ENCODE measurements at regions not wholly inside any gene's neighbourhood (a gene's known extent, or its start where the extent isn't known, plus 50 kb on each side); places are given as distances from the start of the nearest gene placed in this dataset.
"Not testable (repeated sequence)": the region's sequence is repeated elsewhere in the genome, so short reads cannot be mapped to it uniquely, and the experiment has no call there.

DNA sequence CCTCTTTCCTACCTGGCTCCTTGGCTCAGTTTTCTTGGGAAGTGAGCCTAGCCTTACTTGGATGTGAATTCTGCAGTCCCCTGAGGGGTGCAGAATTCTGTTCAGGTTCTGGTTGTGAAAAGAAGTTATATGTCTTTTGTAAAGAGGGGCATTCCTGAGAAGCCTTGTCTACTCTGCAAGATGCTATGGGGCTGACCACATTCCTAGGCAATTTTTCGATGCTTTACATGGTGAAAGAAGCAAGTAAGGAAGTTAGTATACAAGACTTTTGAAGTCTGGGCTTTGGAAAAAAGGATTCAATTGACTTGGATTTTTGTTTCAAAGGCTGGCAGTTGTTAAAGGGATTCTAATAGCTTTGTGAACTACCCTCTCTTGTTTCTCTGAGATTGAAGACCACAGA, 167.9 kb upstream of the STMND1 start:
- Mint-ChIP-seq H3K9me3 (peaks cover 7% of the 10 kb centered on the region), H3K27me3 (peaks cover 7% of the 10 kb centered on the region), H3K4me3 (no peak overlapping the region), H3K4me1 (no peaks in the 10 kb centered on the region), H3K36me3 (no peaks in the 10 kb centered on the region), H3K27ac (no peak overlapping the region)
- no peak for ATAC-seq (ENCODE audit: low read depth)
- DNase-seq (ENCODE audit: low spot score in 2 of 2), result no peak

DNA sequence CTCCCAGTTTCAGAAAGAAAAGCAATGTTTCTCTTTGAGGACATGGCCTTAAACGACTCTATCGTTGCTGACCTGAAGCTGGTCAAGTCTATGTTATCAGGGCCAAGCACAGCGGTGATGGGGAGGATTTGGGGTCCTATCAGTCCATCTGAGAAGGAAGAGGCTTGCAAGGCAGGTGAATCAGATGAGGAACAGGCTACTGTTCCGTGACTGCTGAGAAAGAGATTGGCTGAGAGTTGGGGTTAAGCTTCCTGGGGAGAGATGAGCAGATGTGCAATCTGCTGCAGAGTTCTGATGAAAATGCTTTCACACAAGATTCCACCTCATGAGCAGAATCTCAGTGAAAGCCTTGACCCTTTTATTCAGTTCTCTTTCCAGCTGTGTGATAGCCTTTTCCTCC, 168.3 kb upstream of the STMND1 start:
- H3K27me3 Mint-ChIP-seq, result peaks cover 7% of the 10 kb centered on the region
- ATAC-seq (ENCODE audit: low read depth), result no peak
- H3K36me3 Mint-ChIP-seq, result no peaks in the 10 kb centered on the region
- no peak for DNase-seq (ENCODE audit: low spot score in 2 of 2)
- no peaks in the 10 kb centered on the region for H3K4me1 Mint-ChIP-seq
- peaks cover 7% of the 10 kb centered on the region for H3K9me3 Mint-ChIP-seq
- no peak overlapping the region for H3K27ac Mint-ChIP-seq
- H3K4me3 Mint-ChIP-seq, result no peak overlapping the region

DNA sequence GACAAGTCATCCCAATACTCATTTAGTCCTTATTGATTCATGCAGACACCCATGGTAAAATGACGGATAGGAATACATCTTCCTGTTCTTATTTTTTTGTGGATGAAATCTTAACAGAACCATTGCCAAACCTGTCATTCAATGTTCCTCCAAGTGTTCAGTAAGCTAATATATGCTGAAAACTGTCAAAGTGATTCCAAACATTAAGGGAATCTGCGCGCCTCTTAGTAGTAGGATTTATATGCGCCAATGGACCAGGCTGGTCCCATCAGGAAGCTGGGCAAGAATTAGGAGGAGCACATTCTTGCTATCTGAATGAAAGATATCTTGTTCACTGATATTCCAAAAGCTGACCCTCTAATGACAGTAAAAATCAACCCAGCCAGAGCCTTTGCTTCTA, 168.9 kb upstream of the STMND1 start:
- H3K36me3 Mint-ChIP-seq, result no peaks in the 10 kb centered on the region

DNA sequence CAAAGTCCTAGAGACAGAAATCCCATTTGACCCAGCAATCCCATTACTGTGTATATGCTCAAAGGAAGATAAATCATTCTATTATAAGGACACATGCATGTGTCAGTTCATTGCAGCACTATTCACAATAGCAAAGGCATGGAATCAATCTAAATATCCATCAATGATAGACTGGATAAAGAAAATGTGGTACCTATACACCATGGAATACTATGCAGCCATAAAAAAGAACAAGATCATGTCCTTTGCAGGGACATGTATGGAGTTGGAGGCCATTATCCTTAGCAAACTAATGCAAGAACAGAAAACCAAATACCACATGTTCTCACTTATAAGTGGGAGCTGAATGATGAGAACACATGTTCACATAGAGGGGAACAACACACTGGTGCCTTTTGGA, 169.8 kb upstream of the ATXN1 start:
- not testable (repeated sequence) for H3K4me1 Mint-ChIP-seq; H3K27ac Mint-ChIP-seq; ATAC-seq (ENCODE audit: low read depth); DNase-seq (ENCODE audit: low spot score in 2 of 2); H3K27me3 Mint-ChIP-seq; H3K9me3 Mint-ChIP-seq; H3K36me3 Mint-ChIP-seq; H3K4me3 Mint-ChIP-seq

More for the DNA sequence above, 168.9 kb upstream of the STMND1 start:
- H3K4me1 Mint-ChIP-seq, result no peaks in the 10 kb centered on the region
- ATAC-seq (ENCODE audit: low read depth) (no peak), DNase-seq (ENCODE audit: low spot score in 2 of 2) (no peak)
- peaks cover 7% of the 10 kb centered on the region for H3K27me3 Mint-ChIP-seq
- H3K4me3 Mint-ChIP-seq, result no peak overlapping the region
- H3K27ac Mint-ChIP-seq, result no peak overlapping the region
- H3K9me3 Mint-ChIP-seq, result peaks cover 7% of the 10 kb centered on the region

DNA sequence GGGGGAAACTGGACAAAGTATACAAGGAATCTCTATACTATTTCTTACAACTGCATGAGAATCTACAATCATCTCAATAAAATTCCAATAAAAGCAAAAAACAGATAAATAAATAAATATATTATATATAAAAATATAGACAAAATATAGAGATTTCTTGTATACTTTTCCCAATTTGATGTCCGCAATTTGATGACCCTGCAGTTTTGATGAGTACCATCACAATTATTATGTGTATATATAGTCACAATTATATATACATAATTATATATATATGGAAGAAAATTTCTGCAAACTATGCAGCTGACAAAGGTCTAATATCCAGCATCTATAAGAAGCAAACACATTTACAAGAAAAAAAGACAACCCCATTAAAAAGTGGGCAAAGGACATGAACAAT, 169.2 kb upstream of the ATXN1 start:
- Mint-ChIP-seq H3K4me1 (no peaks in the 10 kb centered on the region), H3K9me3 (peaks cover 7% of the 10 kb centered on the region), H3K4me3 (no peak overlapping the region), H3K27ac (no peak overlapping the region), H3K36me3 (no peaks in the 10 kb centered on the region), H3K27me3 (peaks cover 12% of the 10 kb centered on the region)
- ATAC-seq (ENCODE audit: low read depth) (no peak), DNase-seq (ENCODE audit: low spot score in 2 of 2) (no peak)

DNA sequence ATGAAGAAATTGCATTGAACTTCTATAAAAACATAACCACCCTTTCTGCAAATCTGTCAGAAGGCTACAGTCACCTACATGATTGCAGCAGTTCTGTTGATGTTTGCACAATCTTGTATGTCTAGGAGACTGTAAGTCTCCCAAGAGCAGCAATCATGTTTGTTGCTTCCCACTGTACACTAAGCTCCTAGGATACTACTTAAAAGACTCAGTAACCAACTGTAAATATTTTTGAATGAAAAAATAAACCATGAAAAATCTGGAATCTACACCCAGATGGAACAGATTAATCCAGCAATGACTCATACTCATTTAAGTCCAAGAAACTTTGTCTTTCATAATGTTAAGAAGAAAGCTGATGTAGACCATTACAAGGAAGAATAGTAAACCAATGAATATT, 168.5 kb upstream of the ATXN1 start:
- no peaks in the 10 kb centered on the region for H3K36me3 Mint-ChIP-seq
- H3K4me1 Mint-ChIP-seq, result no peaks in the 10 kb centered on the region
- DNase-seq (ENCODE audit: low spot score in 2 of 2), result no peak
- peaks cover 12% of the 10 kb centered on the region for H3K27me3 Mint-ChIP-seq
- ATAC-seq (ENCODE audit: low read depth), result no peak
- peaks cover 7% of the 10 kb centered on the region for H3K9me3 Mint-ChIP-seq
- H3K4me3 Mint-ChIP-seq, result no peak overlapping the region
- no peak overlapping the region for H3K27ac Mint-ChIP-seq

DNA sequence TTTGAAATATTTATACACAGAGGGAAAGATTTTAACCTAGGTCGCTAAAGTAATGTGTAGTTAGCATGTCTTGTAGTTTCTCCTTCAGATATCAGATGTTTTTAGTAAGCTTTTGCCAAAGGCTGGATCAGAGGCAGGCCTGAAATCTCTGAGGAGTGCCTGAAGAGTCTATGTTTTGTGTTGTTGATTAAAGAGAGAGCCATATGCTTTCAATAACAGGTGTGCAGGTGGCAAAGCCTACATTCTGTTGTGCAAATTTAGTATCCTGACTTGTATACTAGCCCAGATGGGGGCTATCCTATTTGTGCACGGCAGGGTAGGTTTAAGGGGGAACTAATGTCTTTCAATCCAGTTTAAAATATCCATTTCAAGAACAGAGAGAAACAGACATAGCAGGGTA, 167.1 kb upstream of the ATXN1 start:
- no peak overlapping the region for H3K27ac Mint-ChIP-seq
- no peaks in the 10 kb centered on the region for H3K36me3 Mint-ChIP-seq
- no peaks in the 10 kb centered on the region for H3K4me1 Mint-ChIP-seq
- DNase-seq (ENCODE audit: low spot score in 2 of 2) (no peak), ATAC-seq (ENCODE audit: low read depth) (no peak)
- H3K9me3 Mint-ChIP-seq, result peaks cover 9% of the 10 kb centered on the region
- H3K4me3 Mint-ChIP-seq, result no peak overlapping the region
- H3K27me3 Mint-ChIP-seq, result peaks cover 12% of the 10 kb centered on the region

DNA sequence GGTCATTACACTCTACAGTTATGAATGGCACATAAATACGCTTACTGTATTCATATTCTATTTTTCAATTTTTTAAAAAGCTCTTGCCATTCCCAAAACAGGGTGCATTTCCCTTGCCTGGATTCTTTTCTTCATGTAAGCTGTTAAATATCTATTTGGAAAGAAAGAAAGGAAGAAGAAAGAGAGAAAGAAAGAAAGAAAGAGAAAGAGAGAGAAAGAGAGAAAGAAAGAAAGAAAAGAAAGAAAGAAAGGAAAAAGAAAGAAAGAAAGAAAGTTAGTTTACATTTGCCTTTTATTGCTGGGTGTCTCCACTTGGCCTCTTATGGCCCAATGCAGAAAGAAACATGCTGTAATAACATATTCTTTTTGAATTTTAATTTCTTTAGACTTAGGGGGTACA, 165.9 kb upstream of the ATXN1 start:
- H3K36me3 Mint-ChIP-seq, result no peaks in the 10 kb centered on the region
- peaks cover 9% of the 10 kb centered on the region for H3K9me3 Mint-ChIP-seq
- H3K27ac Mint-ChIP-seq, result no peak overlapping the region
- ATAC-seq (ENCODE audit: low read depth) (no peak), DNase-seq (ENCODE audit: low spot score in 2 of 2) (no peak)
- H3K4me1 Mint-ChIP-seq, result no peaks in the 10 kb centered on the region
- H3K4me3 Mint-ChIP-seq, result no peak overlapping the region
- peaks cover 15% of the 10 kb centered on the region for H3K27me3 Mint-ChIP-seq

DNA sequence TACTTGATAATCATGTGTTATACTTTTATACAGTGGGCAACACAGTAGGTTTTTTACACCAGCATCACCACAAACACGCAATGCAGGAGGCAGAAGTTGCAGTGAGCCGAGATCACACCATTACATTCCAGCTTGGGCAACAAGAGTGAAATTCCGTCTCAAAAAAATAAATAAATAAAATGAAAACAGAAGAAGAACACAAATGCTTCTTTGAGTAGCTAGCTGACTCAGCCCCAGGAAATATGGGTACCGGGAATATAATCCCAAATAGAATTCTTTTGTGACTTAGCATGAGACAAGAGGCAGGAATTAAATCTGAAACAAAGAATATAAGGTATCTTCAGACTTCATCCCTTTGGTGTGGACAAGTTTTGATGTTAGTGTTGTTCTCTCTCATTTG, 164.2 kb upstream of the ATXN1 start:
- H3K4me3 Mint-ChIP-seq, result no peak overlapping the region
- H3K36me3 Mint-ChIP-seq, result no peaks in the 10 kb centered on the region
- H3K9me3 Mint-ChIP-seq, result peaks cover 5% of the 10 kb centered on the region
- H3K4me1 Mint-ChIP-seq, result no peaks in the 10 kb centered on the region
- ATAC-seq (ENCODE audit: low read depth), result no peak
- H3K27me3 Mint-ChIP-seq, result peaks cover 13% of the 10 kb centered on the region
- H3K27ac Mint-ChIP-seq, result no peak overlapping the region
- no peak for DNase-seq (ENCODE audit: low spot score in 2 of 2)

DNA sequence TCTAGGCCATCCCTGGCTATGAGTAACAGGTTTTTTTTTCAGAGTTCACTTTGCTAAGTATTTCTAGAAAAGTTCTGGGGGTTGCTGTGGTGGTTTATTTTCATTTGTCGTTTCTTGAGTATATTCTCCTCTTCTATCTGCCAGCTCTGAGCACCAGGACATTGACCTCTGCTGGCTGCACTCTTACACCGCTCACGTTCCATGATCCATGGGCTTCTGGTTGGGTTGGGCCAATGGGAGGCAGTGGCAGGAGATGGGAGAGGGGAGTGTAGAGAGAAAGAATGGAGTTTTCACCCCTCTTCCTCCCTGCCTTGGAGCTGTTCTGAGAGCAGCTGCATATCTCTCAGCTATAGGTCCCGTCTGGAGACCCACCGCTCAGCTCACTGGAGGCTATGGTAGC, 161.0 kb upstream of the ATXN1 start:
- H3K4me3 Mint-ChIP-seq, result no peak overlapping the region
- no peak for DNase-seq (ENCODE audit: low spot score in 2 of 2)
- H3K4me1 Mint-ChIP-seq, result no peaks in the 10 kb centered on the region
- H3K27ac Mint-ChIP-seq, result no peak overlapping the region
- no peaks in the 10 kb centered on the region for H3K36me3 Mint-ChIP-seq
- H3K9me3 Mint-ChIP-seq, result peaks cover 2% of the 10 kb centered on the region
- peaks cover 11% of the 10 kb centered on the region for H3K27me3 Mint-ChIP-seq
- ATAC-seq (ENCODE audit: low read depth), result no peak

DNA sequence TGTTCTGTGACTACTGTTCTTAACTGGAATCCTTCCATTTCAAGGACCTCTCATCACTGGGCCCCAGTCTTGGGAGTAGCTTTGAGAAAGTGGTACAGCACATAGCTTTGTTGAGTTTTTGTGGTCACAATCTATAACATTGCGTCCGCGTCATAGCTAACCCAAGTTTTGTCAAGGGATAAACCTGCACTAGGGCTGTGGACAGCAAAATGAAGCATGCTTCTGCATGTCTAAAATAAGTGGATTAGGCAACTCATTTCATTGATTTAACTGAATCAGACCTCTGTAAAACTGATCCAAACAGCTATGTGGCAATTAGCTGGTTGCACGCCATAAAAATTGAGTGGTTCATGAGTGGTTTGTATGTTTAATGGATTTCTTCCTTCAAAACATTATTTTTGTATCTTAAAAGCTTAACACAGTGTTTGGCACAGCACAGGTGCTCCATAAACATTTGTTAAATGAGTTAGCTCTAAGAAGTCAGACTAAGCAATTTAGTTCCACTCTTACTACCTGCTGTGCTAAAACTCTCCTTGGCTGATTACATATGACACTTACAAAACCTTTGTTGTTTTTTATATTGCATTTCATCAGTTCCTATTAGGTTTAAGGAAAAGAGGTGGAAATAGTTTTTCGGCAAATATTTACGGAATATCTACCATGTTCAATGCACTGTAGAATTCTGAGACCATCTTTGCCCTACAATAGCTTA, 160.3 kb upstream of the ATXN1 start:
- H3K4me3 Mint-ChIP-seq, result no peak overlapping the region
- H3K27ac Mint-ChIP-seq, result no peak overlapping the region
- DNase-seq (ENCODE audit: low spot score in 2 of 2), result no peak
- peaks cover 2% of the 10 kb centered on the region for H3K9me3 Mint-ChIP-seq
- no peaks in the 10 kb centered on the region for H3K36me3 Mint-ChIP-seq
- no peaks in the 10 kb centered on the region for H3K4me1 Mint-ChIP-seq
- no peak for ATAC-seq (ENCODE audit: low read depth)
- H3K27me3 Mint-ChIP-seq, result peaks cover 11% of the 10 kb centered on the region

DNA sequence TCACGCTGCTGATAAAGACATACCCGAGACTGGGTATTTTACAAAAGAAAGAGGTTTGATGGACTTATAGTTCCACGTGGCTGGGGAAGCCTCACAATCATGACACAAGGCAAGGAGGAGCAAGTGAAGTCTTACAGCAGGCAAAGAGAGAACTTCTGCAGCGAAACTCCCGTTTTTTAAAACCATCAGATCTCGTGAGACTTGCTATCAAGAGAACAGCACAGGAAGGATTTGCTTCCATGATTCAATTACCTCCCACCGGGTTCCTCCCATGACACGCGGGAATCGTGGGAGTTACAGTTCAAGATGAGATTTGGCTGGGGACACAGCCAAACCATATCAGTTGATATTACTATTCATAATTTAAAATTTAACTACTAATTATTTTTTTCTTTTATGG, 157.3 kb upstream of the ATXN1 start:
- Mint-ChIP-seq H3K36me3 (no peaks in the 10 kb centered on the region), H3K27ac (no peak overlapping the region), H3K9me3 (peaks cover 5% of the 10 kb centered on the region), H3K4me3 (no peak overlapping the region), H3K27me3 (peaks cover 7% of the 10 kb centered on the region), H3K4me1 (no peaks in the 10 kb centered on the region)
- ATAC-seq (ENCODE audit: low read depth) (no peak), DNase-seq (ENCODE audit: low spot score in 2 of 2) (no peak)

DNA sequence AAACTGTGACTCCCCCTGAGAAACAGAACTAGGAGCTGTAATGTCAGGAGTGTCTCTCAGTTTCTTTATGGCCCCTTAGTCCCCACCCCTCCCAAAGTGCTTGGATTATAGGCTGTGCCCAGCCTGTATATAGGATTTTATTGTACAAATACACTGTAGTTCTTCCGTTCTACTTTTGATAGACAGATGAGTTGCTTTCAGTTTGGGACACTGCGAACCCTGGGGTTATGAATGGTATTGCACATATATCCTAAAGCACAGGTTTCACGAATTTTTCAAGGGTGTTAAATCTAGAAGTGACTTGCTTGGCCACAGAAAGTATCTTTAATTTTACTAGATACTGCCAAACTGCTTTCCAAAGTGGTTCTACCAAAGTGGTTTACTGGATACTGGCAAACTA, 152.9 kb upstream of the ATXN1 start:
- Mint-ChIP-seq H3K36me3 (no peaks in the 10 kb centered on the region), H3K4me1 (no peaks in the 10 kb centered on the region), H3K27me3 (peaks cover 3% of the 10 kb centered on the region), H3K9me3 (peaks cover 16% of the 10 kb centered on the region), H3K4me3 (no peak overlapping the region), H3K27ac (no peak overlapping the region)
- ATAC-seq (ENCODE audit: low read depth) (no peak), DNase-seq (ENCODE audit: low spot score in 2 of 2) (no peak)

DNA sequence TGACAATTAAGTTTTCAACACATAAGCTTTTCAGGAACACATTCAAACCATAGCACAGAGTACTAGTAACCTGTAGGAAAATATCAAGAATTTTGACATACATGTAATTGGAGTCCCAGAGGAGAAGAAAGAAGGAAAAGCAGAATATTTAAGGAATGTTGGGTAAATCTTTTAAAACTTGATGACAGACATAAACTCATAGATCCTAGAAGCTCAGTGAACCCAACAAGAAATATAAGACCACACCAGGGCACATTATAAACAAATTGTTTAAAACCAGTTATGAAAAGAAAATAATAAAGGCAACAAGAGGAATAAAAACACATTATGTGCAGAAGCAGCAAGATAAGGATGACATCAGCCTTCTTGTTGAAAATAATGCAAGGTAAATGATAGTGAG, 151.5 kb upstream of the ATXN1 start:
- no peak for ATAC-seq (ENCODE audit: low read depth)
- Mint-ChIP-seq H3K36me3 (no peaks in the 10 kb centered on the region), H3K27ac (no peak overlapping the region), H3K4me1 (no peaks in the 10 kb centered on the region), H3K9me3 (peaks cover 16% of the 10 kb centered on the region), H3K27me3 (no peaks in the 10 kb centered on the region), H3K4me3 (no peak overlapping the region)
- no peak for DNase-seq (ENCODE audit: low spot score in 2 of 2)

DNA sequence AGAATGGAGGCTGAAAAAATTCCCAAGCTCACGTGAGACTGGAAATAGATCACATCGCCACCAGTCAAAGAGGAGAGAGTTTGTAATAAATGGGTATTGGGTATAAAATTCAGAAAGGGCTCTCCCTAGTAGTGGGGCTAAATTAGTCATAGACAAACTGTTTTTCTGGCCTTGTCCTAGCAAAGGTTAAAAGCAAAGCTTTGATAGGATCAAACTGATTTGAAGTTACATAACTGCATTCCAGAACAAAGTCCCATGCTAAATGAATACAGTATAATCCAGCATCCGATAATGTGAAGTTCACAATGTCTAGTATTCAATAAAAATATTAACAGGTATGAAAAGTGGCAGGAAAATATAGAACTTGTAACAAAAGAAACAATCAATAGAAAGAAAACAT, 149.8 kb upstream of the ATXN1 start:
- Mint-ChIP-seq H3K9me3 (peaks cover 16% of the 10 kb centered on the region), H3K36me3 (no peaks in the 10 kb centered on the region), H3K27ac (no peak overlapping the region), H3K27me3 (peaks cover 2% of the 10 kb centered on the region), H3K4me1 (no peaks in the 10 kb centered on the region), H3K4me3 (no peak overlapping the region)
- ATAC-seq (ENCODE audit: low read depth), result no peak
- no peak for DNase-seq (ENCODE audit: low spot score in 2 of 2)
